NCI-H1105 treated with DMSO at 0.1 percent for 48 hours (cell line): ENCODE measurements at regions not wholly inside any gene's neighbourhood (a gene's known extent, or its start where the extent isn't known, plus 50 kb on each side); places are given as distances from the start of the nearest gene placed in this dataset.
A peak's percentile ranks its signal among the peaks of the same experiment; 100 is the strongest.

Source experiments
- DNase-seq: peaks from one replicate; lab custom pipeline; 2025; lab: John Stamatoyannopoulos, UW

DNA sequence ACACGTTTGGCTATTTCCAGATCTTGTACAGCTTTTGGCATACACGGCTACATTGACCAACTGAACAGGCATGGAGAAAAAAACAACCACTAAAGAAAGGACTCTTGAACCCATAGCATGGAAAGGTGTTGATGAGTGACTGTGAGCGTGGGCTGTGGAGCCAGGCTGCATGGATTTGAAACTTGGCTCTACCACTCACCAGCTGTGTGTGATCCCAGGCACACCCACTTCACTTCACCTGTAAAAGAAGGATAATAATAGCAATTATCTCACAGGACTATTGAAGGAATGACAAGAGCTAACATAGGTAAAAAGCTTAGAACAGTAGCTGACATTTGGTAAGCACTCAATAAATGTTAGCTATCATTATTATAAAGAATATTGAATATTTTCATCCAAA lies 301.7 kb upstream of the CPEB2 start:
- peak; percentile 72 for DNase-seq

GRCh38 chr4:14701389-14701788 lies 300.9 kb upstream of the CPEB2 start:
- no peak for DNase-seq

DNA sequence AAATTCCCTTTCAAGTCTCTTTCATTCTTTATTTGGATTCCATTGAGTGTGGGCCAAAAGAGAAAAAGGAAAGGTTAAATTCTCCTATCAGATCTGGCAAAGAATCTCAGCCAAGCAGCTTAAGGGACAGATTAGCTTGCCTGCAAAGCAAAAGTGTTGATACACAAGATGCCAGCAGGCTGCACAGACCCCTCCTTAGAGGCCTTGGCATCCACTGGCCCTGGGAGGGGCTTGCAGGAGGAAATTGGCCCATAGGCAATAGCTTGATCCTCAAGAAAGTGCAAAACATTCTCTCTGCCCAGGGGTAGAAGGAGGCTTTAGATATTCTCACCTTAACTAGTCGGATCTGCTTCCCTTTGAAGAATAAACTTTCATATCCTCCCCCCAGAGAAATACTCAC lies 300.4 kb upstream of the CPEB2 start:
- no peak for DNase-seq

- DNase-seq = no peak
These were observed 293.7 kb upstream of the CPEB2 start for GRCh38 chr4:14708574-14708973.

DNA sequence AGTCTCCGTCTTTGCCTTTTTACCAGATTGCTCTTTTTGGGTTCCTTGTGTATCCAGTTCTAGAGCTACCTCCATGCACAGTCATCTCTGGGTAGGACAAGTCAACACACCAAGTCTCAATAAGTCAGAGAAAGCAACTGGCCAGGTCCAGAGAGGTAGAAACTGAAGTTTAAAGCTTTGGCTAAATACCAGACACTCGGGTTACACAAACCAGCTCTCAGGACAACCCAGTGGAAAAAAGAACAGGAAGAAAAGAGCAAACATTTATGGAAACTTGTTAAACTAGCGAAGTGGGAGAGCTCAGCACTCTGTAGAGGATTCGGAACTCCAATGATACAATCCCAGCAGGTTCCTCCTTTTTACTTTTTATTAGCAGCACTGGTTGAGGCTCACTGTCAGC lies 291.0 kb upstream of the CPEB2 start:
- no peak for DNase-seq

- DNase-seq = no peak
These were observed 285.6 kb upstream of the CPEB2 start for GRCh38 chr4:14716691-14717090.

GRCh38 chr4:14719053-14719452 lies 283.2 kb upstream of the CPEB2 start:
- DNase-seq = no peak

DNA sequence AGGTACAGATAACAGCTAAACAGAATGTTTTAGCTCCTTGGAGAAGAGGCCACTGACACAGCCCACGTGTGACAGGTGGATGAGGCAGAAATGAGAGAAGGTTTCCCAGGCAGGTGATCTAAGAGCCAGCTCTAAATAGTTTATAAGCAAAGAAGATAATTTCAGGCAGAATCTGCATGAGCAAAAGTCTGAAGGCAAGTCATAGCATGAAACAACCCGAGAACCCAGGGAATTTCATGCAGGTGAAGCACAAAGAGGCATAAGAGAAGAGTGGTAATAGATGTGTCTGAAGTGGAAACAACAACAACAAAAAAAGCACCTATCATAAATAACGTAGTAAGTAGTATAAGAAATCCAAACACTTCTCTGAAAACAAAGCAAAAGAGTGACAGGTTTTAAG lies 275.8 kb upstream of the CPEB2 start:
- DNase-seq = no peak

GRCh38 chr4:14726877-14727361 lies 275.4 kb upstream of the CPEB2 start:
- DNase-seq = peak; percentile 89

GRCh38 chr4:14729282-14730000 lies 272.8 kb upstream of the CPEB2 start:
- DNase-seq = no peak

- no peak for DNase-seq
These were observed 260.2 kb upstream of the CPEB2 start for GRCh38 chr4:14742054-14742453.

DNA sequence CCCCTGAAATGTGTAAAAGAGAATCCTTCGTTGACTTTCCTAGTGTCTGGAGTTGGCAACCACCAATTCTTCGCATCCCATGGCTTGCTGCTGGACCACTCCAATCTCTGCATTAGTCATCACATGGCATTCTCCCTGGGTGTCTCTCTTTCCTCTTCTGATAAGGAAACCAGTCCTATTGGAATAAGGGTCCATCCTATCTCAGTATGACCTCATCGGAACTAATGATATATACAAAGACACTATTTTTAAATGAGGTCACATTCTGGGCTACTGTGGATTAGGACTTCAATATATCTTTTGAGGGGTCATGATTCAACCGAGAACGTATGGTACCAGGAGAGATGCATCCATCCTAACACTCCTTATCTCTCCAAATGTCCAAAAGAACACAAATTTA lies 259.1 kb upstream of the CPEB2 start:
- no peak for DNase-seq

- no peak for DNase-seq
These were observed 258.7 kb upstream of the CPEB2 start for GRCh38 chr4:14743601-14744000.

GRCh38 chr4:14744346-14744745 lies 257.9 kb upstream of the CPEB2 start:
- no peak for DNase-seq

DNA sequence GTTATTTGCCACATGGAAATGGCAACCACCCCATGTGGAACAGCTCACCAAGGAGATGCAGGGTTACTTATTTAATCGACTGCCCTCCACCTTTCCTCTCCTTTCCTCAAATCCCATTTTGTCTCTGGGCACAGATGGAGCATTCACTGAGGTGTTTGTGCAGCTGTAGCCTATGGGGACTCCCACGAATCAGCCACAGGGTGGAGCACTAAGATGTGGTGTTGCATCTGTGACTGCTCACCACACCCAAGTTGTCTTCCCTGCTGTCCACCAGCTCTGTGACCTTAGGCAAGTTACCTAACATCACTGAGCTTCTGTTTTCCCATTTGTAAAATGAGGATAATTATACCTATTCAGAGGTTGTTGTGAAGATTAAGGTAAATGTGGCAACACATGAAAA lies 252.4 kb upstream of the CPEB2 start:
- DNase-seq = peak; percentile 1

DNA sequence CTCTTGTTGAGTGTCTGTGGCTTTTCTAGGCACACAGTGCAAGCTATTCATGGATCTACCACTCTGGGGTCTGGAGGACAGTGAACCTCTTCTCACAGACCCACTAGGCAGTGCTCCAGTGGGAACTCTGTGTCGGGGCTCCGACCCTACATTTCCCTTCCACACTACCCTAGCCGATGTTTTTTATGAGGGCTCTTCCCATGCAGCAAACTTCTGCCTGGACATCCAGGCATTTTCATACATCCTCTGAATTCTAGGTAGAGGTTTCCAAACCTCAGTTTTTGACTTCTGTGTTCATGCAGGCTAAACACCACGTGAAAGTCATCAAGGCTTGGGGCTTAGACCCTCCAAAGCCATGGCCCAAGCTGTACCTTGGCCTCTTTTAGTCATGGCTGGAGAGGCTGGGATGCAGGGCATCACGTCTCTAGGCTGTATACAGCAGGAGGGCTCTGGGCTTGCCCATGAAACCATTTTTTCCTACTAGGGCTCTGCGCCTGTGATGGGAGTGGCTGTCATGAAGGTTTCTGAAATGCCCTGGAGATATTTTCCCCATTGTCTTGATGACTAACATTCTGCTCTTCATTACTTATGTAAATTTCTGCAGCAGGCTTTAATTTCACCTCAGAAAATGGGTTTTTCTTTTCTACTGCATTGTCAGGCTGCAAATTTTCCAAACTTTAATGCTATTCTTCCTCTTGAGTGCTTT lies 249.8 kb upstream of the CPEB2 start:
- no peak for DNase-seq

GRCh38 chr4:14767142-14767541 lies 235.1 kb upstream of the CPEB2 start:
- no peak for DNase-seq

DNA sequence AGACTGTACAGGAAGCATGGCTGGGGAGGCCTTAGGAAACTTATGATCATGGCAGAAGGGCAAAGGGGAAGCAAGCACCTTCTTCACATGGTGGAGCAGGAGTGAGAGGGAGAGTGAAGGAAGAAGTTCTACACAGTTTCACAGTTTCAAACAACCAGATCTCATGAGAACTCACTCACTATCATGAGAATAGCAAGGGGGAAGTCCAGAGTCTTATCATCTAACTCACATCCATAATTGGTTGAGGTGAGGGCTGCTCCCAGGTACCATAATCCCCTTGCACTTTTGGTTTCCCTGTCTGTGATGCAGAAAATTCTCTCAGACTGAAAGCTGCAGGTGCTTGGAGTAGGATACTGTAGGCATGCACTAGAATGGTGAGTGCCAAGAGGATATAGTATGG lies 233.8 kb upstream of the CPEB2 start:
- no peak for DNase-seq

GRCh38 chr4:14769993-14770392 lies 232.3 kb upstream of the CPEB2 start:
- DNase-seq = no peak

DNA sequence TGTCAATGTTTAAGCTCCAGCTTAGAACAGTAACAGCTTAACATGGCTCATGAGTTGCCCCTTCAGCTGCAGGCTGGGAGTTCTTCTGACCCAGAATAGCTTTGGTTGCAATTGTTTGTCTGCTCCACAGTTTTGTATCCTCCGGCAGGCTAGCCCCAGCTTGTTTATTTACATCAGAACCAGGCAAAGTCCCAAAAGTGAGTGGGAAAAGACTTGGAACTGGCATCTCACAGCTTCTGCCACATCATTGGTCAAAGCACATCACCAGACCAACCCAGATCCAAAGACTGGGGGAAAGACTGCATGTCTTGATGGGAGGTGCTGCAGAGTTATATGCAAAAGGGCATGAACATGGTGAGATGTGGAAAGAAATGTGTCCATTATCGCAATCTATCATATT lies 231.2 kb upstream of the CPEB2 start:
- DNase-seq = no peak

GRCh38 chr4:14771504-14772175 lies 230.6 kb upstream of the CPEB2 start:
- no peak for DNase-seq

DNA sequence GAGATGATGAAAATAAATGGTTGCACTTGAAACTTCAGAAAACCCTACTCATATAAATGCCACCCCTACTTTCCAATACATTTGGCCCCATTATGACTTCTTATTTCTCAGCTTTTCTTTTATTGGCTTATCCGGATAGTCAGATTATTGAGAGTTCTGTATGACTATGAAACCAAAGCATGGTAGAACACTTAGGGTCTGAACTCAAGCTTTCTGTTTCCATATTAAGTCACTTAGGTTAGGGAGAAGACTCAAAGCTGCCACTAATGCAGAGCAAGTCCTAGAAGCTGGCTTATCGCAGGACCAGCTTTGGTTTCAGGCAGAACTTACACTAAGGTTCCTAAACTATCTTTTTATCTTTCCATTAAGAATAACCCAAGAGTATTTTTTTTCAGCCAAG lies 229.9 kb upstream of the CPEB2 start:
- DNase-seq = no peak
